ENCODE measurements at regions not wholly inside any gene's neighbourhood (a gene's known extent, or its start where the extent isn't known, plus 50 kb on each side); places are given as distances from the start of the nearest gene placed in this dataset.
A peak's percentile ranks its signal among the peaks of the same experiment; 100 is the strongest.

DNA sequence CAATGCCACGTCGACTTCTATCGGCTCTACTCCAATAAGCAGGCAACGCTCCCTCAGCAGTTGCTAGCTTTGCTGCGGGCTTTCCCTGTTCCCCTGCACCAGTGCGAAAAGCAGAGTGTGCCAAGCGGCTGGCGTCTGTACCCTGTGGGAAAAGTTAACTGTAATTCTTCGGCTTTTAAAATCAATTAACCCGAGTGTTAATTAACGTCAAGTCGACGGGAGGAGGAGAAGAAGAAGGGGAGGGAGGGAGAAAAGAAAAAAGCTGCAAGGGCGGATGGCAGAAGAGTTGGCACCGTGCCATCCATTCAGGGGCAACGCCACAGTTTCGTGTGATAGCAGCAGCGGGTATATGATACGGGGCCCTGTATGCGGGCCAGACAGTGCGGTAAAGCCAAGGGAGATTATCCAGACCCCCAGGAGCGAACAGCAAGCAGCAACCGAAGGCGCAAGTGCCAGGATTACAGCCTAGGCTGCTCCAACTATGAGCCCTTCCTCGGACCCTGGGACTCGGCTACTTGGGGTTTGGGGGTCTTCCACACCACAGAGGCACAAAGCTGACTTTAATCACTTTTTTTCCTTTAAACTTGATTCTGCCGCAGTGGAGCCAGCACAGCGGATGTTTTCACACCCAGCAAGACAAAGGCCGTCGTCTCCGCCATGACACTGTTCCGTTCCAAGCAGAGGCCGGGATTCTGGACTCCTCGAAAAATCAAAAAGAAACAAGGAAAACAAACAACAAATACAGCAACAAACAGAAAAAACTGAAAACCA, 253.8 kb upstream of the PMFBP1 start:
- in situ Hi-C loops (cut with MboI) (no loop called here), intact Hi-C loops (cut with micrococcal nuclease) (no loop called here)
- Histone ChIP-seq H2AFZ (ENCODE audit: low read depth, low read length) (no peak overlapping the region), H3K9me3 (replicated peaks; ENCODE audit: control insufficient read depth, insufficient read depth, low read depth, low read length) (no peaks in the 10 kb centered on the region), H3K27ac (ENCODE audit: extremely low read depth, low read depth, low read length) (no peak overlapping the region), H3K27me3 (ENCODE audit: control insufficient read depth in 2 of 2, insufficient read depth in 2 of 2, low read length in 2 of 2) (no peaks in the 10 kb centered on the region), H3K4me2 (ENCODE audit: insufficient read depth, low read length) (no peak overlapping the region), H3K36me3 (ENCODE audit: control insufficient read depth, insufficient read depth, low read length) (no peaks in the 10 kb centered on the region), H4K20me1 (replicated peaks; ENCODE audit: control insufficient read depth, insufficient read depth, low read length) (no peaks in the 10 kb centered on the region), H3K79me2 (ENCODE audit: control insufficient read depth, insufficient read depth, low read length) (no peaks in the 10 kb centered on the region), H3K4me3 (no peak overlapping the region), H3K4me1 (replicated peaks in 1 of 2; ENCODE audit: control insufficient read depth in 2 of 2, insufficient read depth in 2 of 2, low read length in 2 of 2) (no peaks in the 10 kb centered on the region), H3K9ac (ENCODE audit: insufficient read depth in 1 of 2, low read depth in 2 of 2, low read length in 2 of 2) (no peak overlapping the region), H3K9me1 (ENCODE audit: control insufficient read depth, insufficient read depth, low read length) (no peaks in the 10 kb centered on the region)
- BruUV-seq (replicated peaks) = no TSS peak
- POLR2A ChIA-PET = no interaction called here
- CTCF ChIA-PET (ENCODE audit: low intra/inter-chr PET ratio) = no interaction called here
- 72% methylated on average over 25 of the region's 34 CpGs for WGBS (ENCODE audit: insufficient coverage, low coverage, missing lambda C conversion rate)
- no peak for ATAC-seq
- FAIRE-seq = no peak
- no peak for DNase-seq (ENCODE audit: extremely low read depth in 1 of 4, low spot score in 3 of 4)
- TF ChIP-seq, protein P1, sequence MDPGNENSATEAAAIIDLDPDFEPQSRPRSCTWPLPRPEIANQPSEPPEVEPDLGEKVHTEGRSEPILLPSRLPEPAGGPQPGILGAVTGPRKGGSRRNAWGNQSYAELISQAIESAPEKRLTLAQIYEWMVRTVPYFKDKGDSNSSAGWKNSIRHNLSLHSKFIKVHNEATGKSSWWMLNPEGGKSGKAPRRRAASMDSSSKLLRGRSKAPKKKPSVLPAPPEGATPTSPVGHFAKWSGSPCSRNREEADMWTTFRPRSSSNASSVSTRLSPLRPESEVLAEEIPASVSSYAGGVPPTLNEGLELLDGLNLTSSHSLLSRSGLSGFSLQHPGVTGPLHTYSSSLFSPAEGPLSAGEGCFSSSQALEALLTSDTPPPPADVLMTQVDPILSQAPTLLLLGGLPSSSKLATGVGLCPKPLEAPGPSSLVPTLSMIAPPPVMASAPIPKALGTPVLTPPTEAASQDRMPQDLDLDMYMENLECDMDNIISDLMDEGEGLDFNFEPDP (CRISPR knock-in tag; IDR thresholded peaks at IDR 0.05) = no peak
- TF ChIP-seq NFIC (IDR thresholded peaks at IDR 0.05) = peak; percentile 79
- peak; percentile 41; the same call in 1 of the 2 replicates for TF ChIP-seq NFIX (CRISPR knock-in tag; IDR thresholded peaks at IDR 0.05; ENCODE audit: low read depth)

DNA sequence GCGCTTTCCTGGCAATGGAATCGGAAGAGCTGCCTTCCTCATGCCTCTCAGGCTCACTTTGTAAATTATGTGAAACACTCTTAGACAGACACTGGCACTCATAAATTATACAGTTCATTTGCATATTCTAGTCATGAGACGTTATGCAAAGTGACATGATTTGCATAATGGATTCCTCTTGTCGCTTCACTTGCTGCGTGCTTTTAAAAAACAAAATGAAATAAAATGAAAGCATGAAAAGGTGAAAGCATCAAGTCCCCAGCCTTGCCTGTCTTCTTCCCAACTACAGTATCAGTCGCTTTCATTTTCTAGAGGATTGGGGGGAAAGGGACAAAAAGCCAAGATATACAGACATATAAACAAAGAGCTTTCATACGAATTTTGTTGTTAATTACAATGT, 252.8 kb upstream of the PMFBP1 start:
- Histone ChIP-seq H3K4me1 (replicated peaks in 1 of 2; ENCODE audit: control insufficient read depth in 2 of 2, insufficient read depth in 2 of 2, low read length in 2 of 2) (no peaks in the 10 kb centered on the region), H3K27ac (ENCODE audit: extremely low read depth, low read depth, low read length) (no peak overlapping the region), H3K9me3 (replicated peaks; ENCODE audit: control insufficient read depth, insufficient read depth, low read depth, low read length) (no peaks in the 10 kb centered on the region), H3K27me3 (ENCODE audit: control insufficient read depth in 2 of 2, insufficient read depth in 2 of 2, low read length in 2 of 2) (no peaks in the 10 kb centered on the region), H3K9ac (ENCODE audit: insufficient read depth in 1 of 2, low read depth in 2 of 2, low read length in 2 of 2) (no peak overlapping the region), H3K4me2 (ENCODE audit: insufficient read depth, low read length) (no peak overlapping the region), H3K79me2 (ENCODE audit: control insufficient read depth, insufficient read depth, low read length) (no peaks in the 10 kb centered on the region), H3K9me1 (ENCODE audit: control insufficient read depth, insufficient read depth, low read length) (no peaks in the 10 kb centered on the region), H2AFZ (ENCODE audit: low read depth, low read length) (no peak overlapping the region), H3K36me3 (ENCODE audit: control insufficient read depth, insufficient read depth, low read length) (no peaks in the 10 kb centered on the region), H3K4me3 (no peak overlapping the region), H4K20me1 (replicated peaks; ENCODE audit: control insufficient read depth, insufficient read depth, low read length) (no peaks in the 10 kb centered on the region)
- DNase-seq (ENCODE audit: extremely low read depth in 1 of 4, low spot score in 3 of 4) = no peak
- POLR2A ChIA-PET = no interaction called here
- ATAC-seq = no peak
- intact Hi-C loops (cut with micrococcal nuclease) (no loop called here), in situ Hi-C loops (cut with MboI) (no loop called here)
- FAIRE-seq = no peak
- WGBS (ENCODE audit: insufficient coverage, low coverage, missing lambda C conversion rate) = 36% methylated on average over 7 of the region's 7 CpGs
- no TSS peak for BruUV-seq (replicated peaks)
- CTCF ChIA-PET (ENCODE audit: low intra/inter-chr PET ratio) = no interaction called here
- TF ChIP-seq, protein P2, sequence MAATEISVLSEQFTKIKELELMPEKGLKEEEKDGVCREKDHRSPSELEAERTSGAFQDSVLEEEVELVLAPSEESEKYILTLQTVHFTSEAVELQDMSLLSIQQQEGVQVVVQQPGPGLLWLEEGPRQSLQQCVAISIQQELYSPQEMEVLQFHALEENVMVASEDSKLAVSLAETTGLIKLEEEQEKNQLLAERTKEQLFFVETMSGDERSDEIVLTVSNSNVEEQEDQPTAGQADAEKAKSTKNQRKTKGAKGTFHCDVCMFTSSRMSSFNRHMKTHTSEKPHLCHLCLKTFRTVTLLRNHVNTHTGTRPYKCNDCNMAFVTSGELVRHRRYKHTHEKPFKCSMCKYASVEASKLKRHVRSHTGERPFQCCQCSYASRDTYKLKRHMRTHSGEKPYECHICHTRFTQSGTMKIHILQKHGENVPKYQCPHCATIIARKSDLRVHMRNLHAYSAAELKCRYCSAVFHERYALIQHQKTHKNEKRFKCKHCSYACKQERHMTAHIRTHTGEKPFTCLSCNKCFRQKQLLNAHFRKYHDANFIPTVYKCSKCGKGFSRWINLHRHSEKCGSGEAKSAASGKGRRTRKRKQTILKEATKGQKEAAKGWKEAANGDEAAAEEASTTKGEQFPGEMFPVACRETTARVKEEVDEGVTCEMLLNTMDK (IDR thresholded peaks at IDR 0.05; ENCODE audit: borderline replicate concordance, insufficient read depth, low read depth, low read length, poor library complexity, severe bottlenecking) = no peak
- no peak for TF ChIP-seq CEBPG (CRISPR knock-in tag; IDR thresholded peaks at IDR 0.05)
- TF ChIP-seq CEBPG (tag; conservative IDR thresholded peaks at IDR 0.05 in 1 of 2, IDR thresholded peaks at IDR 0.05 in 1 of 2) = no peak
- TF ChIP-seq HSF4 (CRISPR knock-in tag; IDR thresholded peaks at IDR 0.05; ENCODE audit: borderline replicate concordance) = no peak
- TF ChIP-seq ZNF253 (CRISPR knock-in tag; conservative IDR thresholded peaks at IDR 0.05) = no peak
- TF ChIP-seq CAMTA2 (CRISPR knock-in tag; conservative IDR thresholded peaks at IDR 0.05) = no peak
- TF ChIP-seq, protein P3, sequence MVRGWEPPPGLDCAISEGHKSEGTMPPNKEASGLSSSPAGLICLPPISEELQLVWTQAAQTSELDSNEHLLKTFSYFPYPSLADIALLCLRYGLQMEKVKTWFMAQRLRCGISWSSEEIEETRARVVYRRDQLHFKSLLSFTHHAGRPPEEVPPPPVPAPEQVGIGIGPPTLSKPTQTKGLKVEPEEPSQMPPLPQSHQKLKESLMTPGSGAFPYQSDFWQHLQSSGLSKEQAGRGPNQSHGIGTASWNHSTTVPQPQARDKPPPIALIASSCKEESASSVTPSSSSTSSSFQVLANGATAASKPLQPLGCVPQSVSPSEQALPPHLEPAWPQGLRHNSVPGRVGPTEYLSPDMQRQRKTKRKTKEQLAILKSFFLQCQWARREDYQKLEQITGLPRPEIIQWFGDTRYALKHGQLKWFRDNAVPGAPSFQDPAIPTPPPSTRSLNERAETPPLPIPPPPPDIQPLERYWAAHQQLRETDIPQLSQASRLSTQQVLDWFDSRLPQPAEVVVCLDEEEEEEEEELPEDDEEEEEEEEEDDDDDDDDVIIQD (CRISPR knock-in tag; IDR thresholded peaks at IDR 0.05) = no peak
- no peak for TF ChIP-seq SP1 (CRISPR knock-in tag; IDR thresholded peaks at IDR 0.05)

Measured in K562 (cell line).